Endodermal cell (in vitro differentiated cells): ENCODE measurements at regions not wholly inside any gene's neighbourhood (a gene's known extent, or its start where the extent isn't known, plus 50 kb on each side); places are given as distances from the start of the nearest gene placed in this dataset.
"Not testable (repeated sequence)": the region's sequence is repeated elsewhere in the genome, so short reads cannot be mapped to it uniquely, and the experiment has no call there.

Experiments
- DNase-seq: peaks from one replicate; pipeline ENCODE4 v3.0.0-alpha.2; 2017
- H3K27ac ChIP-seq: 2 replicates; pipeline ENCODE4 v1.5.1; 2013; ENCODE audit warnings: mild to moderate bottlenecking, low read depth, low read length, moderate library complexity
- H3K27me3 ChIP-seq: 2 replicates; pipeline ENCODE4 v1.6.1; 2013; ENCODE audit warnings: mild to moderate bottlenecking, low read length, moderate library complexity; ENCODE audit not compliant: insufficient read depth, control insufficient read depth, poor library complexity, severe bottlenecking
- H3K36me3 ChIP-seq: 2 replicates; pipeline ENCODE4 v1.7.0; 2013; ENCODE audit warnings: mild to moderate bottlenecking, low read length, moderate library complexity; ENCODE audit not compliant: control insufficient read depth, insufficient read depth
- H3K4me1 ChIP-seq: one replicate; pipeline ENCODE4 v1.7.0; 2013; ENCODE audit warnings: low read length; ENCODE audit not compliant: control insufficient read depth, insufficient read depth
- H3K4me3 ChIP-seq: 2 replicates; pipeline ENCODE4 v1.5.1; 2013; ENCODE audit warnings: mild to moderate bottlenecking, low read length, moderate library complexity
- H3K9ac ChIP-seq: 2 replicates; pipeline ENCODE4 v1.6.1; 2013; ENCODE audit warnings: mild to moderate bottlenecking, low read length, moderate library complexity; ENCODE audit not compliant: poor library complexity, severe bottlenecking; ENCODE audit errors: extremely low read depth
- H3K9me3 ChIP-seq: 2 replicates; pipeline ENCODE4 v1.6.1; 2013; ENCODE audit warnings: mild to moderate bottlenecking, low read length, moderate library complexity; ENCODE audit not compliant: control insufficient read depth
- H3K27ac Mint-ChIP-seq: 2 replicates; pipeline ENCODE4 v1.8.0; 2020; ENCODE audit warnings: mixed read lengths
- H3K27me3 Mint-ChIP-seq: 2 replicates; pipeline ENCODE4 v1.8.0; 2021; ENCODE audit warnings: mild to moderate bottlenecking, mixed read lengths; ENCODE audit not compliant: insufficient read depth
- H3K36me3 Mint-ChIP-seq: 2 replicates; pipeline ENCODE4 v1.8.0; 2020; ENCODE audit warnings: low read depth, mixed read lengths
- H3K4me1 Mint-ChIP-seq: 2 replicates; pipeline ENCODE4 v1.8.0; 2020; ENCODE audit warnings: mixed read lengths
- H3K4me3 Mint-ChIP-seq: 2 replicates; pipeline ENCODE4 v1.8.0; 2020; ENCODE audit warnings: mild to moderate bottlenecking, moderate library complexity, mixed read lengths
- H3K9me3 Mint-ChIP-seq: 2 replicates; pipeline ENCODE4 v1.8.0; 2020; ENCODE audit warnings: mild to moderate bottlenecking, mixed read lengths
- CTCF ChIP-seq: fragments of 200-600 bp; sonication (generic); conservative IDR thresholded peaks from 2 replicates; pipeline ENCODE4 v1.5.0; 2021; ENCODE audit warnings: antibody characterized with exemption, mild to moderate bottlenecking
- WGBS, 2 experiments: methylation state at CpG; one replicate each; pipeline versions ENCODE4 v1.1.5 to v1.1.7; 2013; ENCODE audit warnings: missing lambda C conversion rate in 2 of 2, mixed read lengths in 1 of 2; ENCODE audit not compliant: insufficient coverage in 1 of 2, insufficient read length in 1 of 2; 5-methylcytosine and 5-hydroxymethylcytosine counted together

- Mint-ChIP-seq H3K9me3 (peaks cover 84% of the 10 kb centered on the region), H3K4me3 (no peak overlapping the region), H3K27me3 (no peaks in the 10 kb centered on the region), H3K27ac (no peak overlapping the region), H3K36me3 (peaks cover 4% of the 10 kb centered on the region), H3K4me1 (no peaks in the 10 kb centered on the region)
- WGBS, 2 experiments: 81% methylated on average over 18 to 26 of the region's 26 CpGs
- Histone ChIP-seq H3K27me3 (no peaks in the 10 kb centered on the region), H3K36me3 (no peaks in the 10 kb centered on the region), H3K9me3 (peaks cover 33% of the 10 kb centered on the region), H3K9ac (no peak overlapping the region), H3K27ac (no peak overlapping the region), H3K4me3 (no peak overlapping the region), H3K4me1 (no peaks in the 10 kb centered on the region)
- TF ChIP-seq CTCF: no peak
- no peak for DNase-seq
Observed at GRCh38 chr17:22310717-22311686, 618.7 kb downstream of the KCNJ18 start.

DNA sequence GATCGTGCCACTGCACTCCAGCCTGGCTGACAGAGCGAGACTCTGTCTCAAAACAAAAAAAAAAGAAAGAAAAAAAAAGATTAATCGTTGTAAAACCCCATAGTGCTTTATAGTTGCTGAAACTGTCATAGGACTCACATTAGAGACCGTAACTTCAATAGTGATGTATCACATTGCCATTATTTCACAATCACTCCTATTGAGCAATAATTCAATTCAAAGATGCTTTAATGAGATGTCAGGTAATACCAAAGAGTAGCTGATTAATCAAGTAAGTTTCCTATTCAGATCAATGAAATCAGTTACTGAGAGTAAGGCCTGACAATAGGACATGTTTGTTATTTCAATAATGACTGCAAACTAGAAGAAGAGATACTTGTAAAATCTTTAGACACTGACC is 628.7 kb downstream of the KCNJ18 start:
- not testable (repeated sequence) for H3K4me1 ChIP-seq, DNase-seq, H3K36me3 Mint-ChIP-seq, H3K36me3 ChIP-seq, H3K9ac ChIP-seq, H3K4me1 Mint-ChIP-seq, H3K27me3 ChIP-seq, H3K4me3 Mint-ChIP-seq, H3K27ac Mint-ChIP-seq, H3K27ac ChIP-seq, H3K9me3 ChIP-seq, H3K27me3 Mint-ChIP-seq, H3K4me3 ChIP-seq
- 69% methylated on average over 3 of the region's 4 CpGs; no CpG with 5 or more reads in 1 of the 2 experiments for WGBS, 2 experiments
- peaks cover 95% of the 10 kb centered on the region for H3K9me3 Mint-ChIP-seq

GRCh38 chr17:22322893-22323550 is 630.7 kb downstream of the KCNJ18 start:
- H3K4me3 ChIP-seq, H3K27me3 ChIP-seq, H3K4me1 ChIP-seq, H3K4me3 Mint-ChIP-seq, DNase-seq, H3K4me1 Mint-ChIP-seq, H3K9ac ChIP-seq, H3K36me3 Mint-ChIP-seq, H3K36me3 ChIP-seq, H3K27ac ChIP-seq, H3K9me3 ChIP-seq, H3K27me3 Mint-ChIP-seq, H3K27ac Mint-ChIP-seq: not testable (repeated sequence)
- H3K9me3 Mint-ChIP-seq: peaks cover 81% of the 10 kb centered on the region
- WGBS, 2 experiments: 67 to 78% methylated on average over 7 to 11 of the region's 11 CpGs

DNA sequence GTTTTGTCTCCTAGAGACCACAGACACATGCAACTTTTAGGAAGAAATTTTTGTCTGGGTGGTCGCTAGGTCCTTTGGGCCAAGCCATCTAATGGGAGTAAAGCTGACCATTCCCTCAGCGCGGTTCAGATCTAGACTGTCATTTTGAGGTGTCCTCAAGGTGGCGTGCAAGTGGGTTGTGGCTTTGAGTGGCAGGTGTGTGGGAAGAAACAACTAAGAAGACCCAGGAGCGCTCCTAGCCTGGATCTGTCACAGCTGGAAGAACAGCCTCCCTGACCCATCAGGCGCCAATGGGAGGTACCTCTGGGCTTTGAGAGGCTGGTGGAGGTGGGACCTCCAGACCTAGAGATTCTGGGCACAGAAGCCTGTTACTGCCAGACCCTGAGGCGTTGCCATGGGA is 645.1 kb downstream of the KCNJ18 start:
- H3K27ac Mint-ChIP-seq: no peak overlapping the region
- Histone ChIP-seq H3K27ac (no peak overlapping the region), H3K9ac (no peak overlapping the region), H3K9me3 (peaks cover 3% of the 10 kb centered on the region), H3K4me1 (no peaks in the 10 kb centered on the region), H3K36me3 (no peaks in the 10 kb centered on the region), H3K4me3 (no peak overlapping the region), H3K27me3 (no peaks in the 10 kb centered on the region)
- WGBS, 2 experiments: 58% methylated on average over 7 of the region's 7 CpGs; no CpG with 5 or more reads in 1 of the 2 experiments
- H3K36me3 Mint-ChIP-seq: no peaks in the 10 kb centered on the region
- no peaks in the 10 kb centered on the region for H3K27me3 Mint-ChIP-seq
- peaks cover 67% of the 10 kb centered on the region for H3K9me3 Mint-ChIP-seq
- no peak for TF ChIP-seq CTCF
- no peak overlapping the region for H3K4me3 Mint-ChIP-seq
- DNase-seq: no peak
- H3K4me1 Mint-ChIP-seq: no peaks in the 10 kb centered on the region

DNA sequence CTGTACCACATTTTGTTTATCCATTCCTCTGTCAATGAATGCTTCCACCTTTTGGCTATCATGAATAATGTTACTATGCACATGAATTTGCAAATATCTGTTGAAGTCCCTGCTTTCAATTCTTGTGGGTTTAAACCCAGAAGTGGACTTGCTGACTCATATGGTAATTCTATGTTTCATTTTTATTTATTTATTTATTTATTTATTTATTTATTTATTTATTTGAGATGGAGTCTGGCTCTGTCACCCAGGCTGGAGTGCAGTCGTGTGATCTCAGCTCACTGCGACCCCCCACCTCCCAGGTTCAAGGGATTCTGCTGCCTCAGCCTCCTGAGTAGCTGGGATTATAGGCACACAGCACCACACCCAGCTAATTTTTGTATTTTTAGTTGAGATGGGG is 664.3 kb downstream of the KCNJ18 start:
- WGBS, 2 experiments: 50% methylated on average over 2 of the region's 2 CpGs; no CpG with 5 or more reads in 1 of the 2 experiments
- H3K4me1 Mint-ChIP-seq, H3K36me3 ChIP-seq, H3K36me3 Mint-ChIP-seq, DNase-seq, H3K4me3 ChIP-seq, H3K4me1 ChIP-seq, H3K27me3 Mint-ChIP-seq, H3K27me3 ChIP-seq, H3K27ac Mint-ChIP-seq, H3K27ac ChIP-seq, H3K9ac ChIP-seq, H3K4me3 Mint-ChIP-seq: not testable (repeated sequence)
- peaks cover 80% of the 10 kb centered on the region for H3K9me3 Mint-ChIP-seq
- H3K9me3 ChIP-seq: peaks cover 32% of the 10 kb centered on the region
